ENCODE measurements at regions not wholly inside any gene's neighbourhood (a gene's known extent, or its start where the extent isn't known, plus 50 kb on each side); places are given as distances from the start of the nearest gene placed in this dataset.
A peak's percentile ranks its signal among the peaks of the same experiment; 100 is the strongest.

DNA sequence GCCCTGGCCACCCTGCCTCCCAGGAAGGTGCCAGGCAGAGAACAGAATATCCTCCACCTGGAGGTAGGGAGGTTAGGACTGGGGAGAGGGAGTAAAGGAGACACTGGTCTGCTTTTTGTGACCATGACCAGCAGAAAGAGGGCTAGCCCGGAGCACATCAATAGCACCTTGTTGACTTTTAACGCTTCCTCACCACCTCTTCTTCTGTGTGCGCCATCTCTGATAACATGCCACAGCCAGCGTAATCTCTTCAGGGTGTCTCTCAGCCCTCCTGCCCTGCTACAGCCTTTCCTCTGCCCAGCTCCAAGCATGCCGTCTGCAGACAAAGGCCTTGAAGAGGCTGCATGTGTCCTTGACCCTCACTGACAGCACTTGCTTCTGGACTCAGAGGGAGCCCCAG, 50.9 kb upstream of the GJA5 start:
- Histone ChIP-seq H3K36me3 (ENCODE audit: insufficient read depth, low read length) (no peaks in the 10 kb centered on the region), H3K4me1 (ENCODE audit: insufficient read depth, low read length) (peaks cover 11% of the 10 kb centered on the region; the same call in 1 of the 2 replicates), H3K9ac (ENCODE audit: low read depth, low read length) (no peak overlapping the region), H3K9me3 (ENCODE audit: control insufficient read depth, insufficient read depth, low read length) (no peaks in the 10 kb centered on the region)

DNA sequence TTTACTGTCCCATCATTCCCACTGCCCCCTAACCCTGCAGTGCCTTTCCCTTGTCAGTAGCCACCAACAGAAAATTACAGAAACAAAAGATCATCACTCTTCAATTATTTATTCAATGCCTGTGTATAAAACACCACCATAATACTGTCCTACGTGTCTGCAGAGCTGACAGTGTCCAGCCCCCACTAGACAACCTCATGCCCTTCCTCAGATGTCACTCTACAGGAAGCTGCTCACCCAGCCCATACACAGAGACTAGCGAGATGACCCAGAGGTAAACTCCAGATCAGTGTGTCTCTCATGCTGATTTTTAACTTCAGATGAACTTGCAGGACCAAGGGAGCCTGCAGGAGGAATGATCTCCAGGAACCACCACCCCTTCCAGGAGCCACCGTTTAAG, 51.3 kb upstream of the GJA5 start:
- Histone ChIP-seq H3K36me3 (ENCODE audit: insufficient read depth, low read length) (no peaks in the 10 kb centered on the region), H3K4me1 (ENCODE audit: insufficient read depth, low read length) (peaks cover 11% of the 10 kb centered on the region; the same call in 1 of the 2 replicates), H3K9ac (ENCODE audit: low read depth, low read length) (no peak overlapping the region), H3K9me3 (ENCODE audit: control insufficient read depth, insufficient read depth, low read length) (no peaks in the 10 kb centered on the region)

DNA sequence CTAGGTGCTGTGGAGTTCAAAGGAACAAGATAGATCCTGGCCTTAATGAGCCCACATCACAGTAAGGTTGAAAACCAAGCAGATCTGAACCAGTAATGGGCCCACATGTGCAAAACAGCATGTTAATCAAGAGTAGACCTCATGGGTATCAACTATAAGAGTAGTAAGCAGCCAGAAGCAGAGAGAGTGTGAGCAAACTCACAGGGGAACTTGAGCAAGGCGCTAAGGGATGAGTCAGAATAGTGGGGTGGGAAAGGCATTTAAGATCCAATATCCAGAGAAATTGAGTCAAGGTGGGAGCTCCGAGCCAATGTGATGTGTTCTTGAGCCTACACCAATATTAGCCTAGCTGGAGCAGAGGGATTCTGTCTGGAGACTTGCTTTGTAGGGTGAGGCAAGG, 52.4 kb upstream of the GJA5 start:
- H3K9me3 ChIP-seq (ENCODE audit: control insufficient read depth, insufficient read depth, low read length) = no peaks in the 10 kb centered on the region
- no peaks in the 10 kb centered on the region for H3K36me3 ChIP-seq (ENCODE audit: insufficient read depth, low read length)
- H3K9ac ChIP-seq (ENCODE audit: low read depth, low read length) = no peak overlapping the region
- peaks cover 4% of the 10 kb centered on the region; the same call in 1 of the 2 replicates for H3K4me1 ChIP-seq (ENCODE audit: insufficient read depth, low read length)

DNA sequence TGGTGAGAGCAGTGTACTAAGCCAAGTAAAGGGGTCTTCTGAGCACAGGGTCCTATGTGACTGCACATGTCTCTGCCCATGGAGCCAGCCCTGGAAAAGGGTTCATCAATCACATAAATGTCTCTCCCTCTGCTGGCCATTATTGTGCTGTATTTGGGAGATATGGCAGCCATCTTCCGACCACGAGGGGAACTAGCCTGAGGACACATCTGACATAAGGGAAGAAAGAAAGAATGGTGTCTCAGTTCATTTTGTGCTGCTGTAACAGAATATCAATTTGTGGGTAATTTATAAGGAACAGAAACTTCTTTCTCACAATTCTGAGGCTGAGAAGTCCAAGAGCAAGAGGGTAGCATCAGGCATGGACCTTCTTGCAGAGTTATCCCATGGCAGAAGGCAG, 55.1 kb upstream of the GJA5 start:
- Histone ChIP-seq H3K36me3 (ENCODE audit: insufficient read depth, low read length) (no peaks in the 10 kb centered on the region), H3K4me1 (ENCODE audit: insufficient read depth, low read length) (no peaks in the 10 kb centered on the region), H3K9me3 (ENCODE audit: control insufficient read depth, insufficient read depth, low read length) (no peaks in the 10 kb centered on the region), H3K9ac (ENCODE audit: low read depth, low read length) (no peak overlapping the region)

DNA sequence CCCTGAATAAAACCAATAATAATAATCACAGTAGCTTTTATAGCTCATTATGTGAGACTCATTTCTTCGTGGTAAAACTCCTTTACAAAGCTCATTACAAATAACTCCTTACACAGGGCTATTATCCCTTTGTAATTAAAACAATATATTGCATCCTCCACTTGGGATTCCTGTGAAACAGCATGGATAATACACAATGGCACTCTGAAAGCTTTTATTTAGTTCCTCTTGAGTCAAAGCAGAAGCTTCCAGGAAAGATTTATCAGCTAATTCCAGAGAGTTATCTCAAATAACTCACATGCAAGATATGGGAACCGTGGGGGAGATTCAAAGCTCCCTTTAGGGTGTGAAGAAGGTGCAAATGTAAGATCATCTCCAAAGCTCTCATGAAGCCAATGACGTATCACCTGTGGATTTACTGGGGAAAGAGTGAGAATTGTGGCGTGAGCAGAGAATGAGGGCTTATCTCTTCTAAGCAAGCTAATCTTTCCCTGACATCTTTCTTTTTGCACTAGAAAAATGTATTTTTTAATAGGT, 60.4 kb upstream of the GJA5 start:
- no peaks in the 10 kb centered on the region for H3K36me3 ChIP-seq (ENCODE audit: insufficient read depth, low read length)
- no peaks in the 10 kb centered on the region for H3K4me1 ChIP-seq (ENCODE audit: insufficient read depth, low read length)
- no peaks in the 10 kb centered on the region for H3K9me3 ChIP-seq (ENCODE audit: control insufficient read depth, insufficient read depth, low read length)
- no peak overlapping the region for H3K9ac ChIP-seq (ENCODE audit: low read depth, low read length)

DNA sequence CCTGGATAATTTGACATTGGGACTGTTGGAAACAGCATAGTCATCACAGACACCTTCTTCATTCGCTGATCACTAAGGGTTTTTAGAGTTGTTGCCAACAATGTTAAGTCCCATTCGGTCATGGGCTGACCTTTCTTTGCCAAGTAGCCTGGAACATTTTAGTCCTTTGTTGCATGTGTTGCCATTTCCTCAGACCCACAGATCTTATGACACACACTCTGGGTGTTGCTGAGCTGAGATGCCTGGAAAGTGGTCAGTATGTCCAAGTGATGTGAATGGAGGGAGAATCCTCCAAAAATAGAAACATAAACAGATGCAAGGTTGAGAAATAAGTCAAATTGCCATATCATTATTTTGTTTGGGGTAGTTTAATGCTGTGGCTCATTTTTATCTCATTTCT, 61.5 kb upstream of the GJA5 start:
- H3K4me1 ChIP-seq (ENCODE audit: insufficient read depth, low read length) = no peaks in the 10 kb centered on the region
- H3K9me3 ChIP-seq (ENCODE audit: control insufficient read depth, insufficient read depth, low read length) = no peaks in the 10 kb centered on the region
- no peak overlapping the region for H3K9ac ChIP-seq (ENCODE audit: low read depth, low read length)

DNA sequence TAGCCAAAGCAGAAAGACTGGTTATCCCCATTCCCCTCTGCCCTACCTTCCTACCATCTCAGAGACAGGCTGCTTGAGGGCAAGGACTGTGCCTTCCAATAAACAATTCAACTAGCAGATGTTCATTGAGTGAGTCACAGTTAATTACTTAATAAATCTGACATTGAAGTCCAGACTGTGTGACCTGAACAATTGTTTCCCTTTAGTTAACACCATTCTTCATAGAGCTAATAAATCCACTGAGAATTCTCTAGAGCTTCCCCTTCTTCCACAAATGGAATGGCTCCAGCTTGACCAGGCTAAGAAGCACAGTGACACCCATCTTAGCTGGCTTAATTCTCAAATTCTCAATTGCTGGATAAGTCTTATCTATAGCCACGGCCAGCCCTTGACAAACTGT, 61.9 kb upstream of the GJA5 start:
- no peaks in the 10 kb centered on the region for H3K36me3 ChIP-seq (ENCODE audit: insufficient read depth, low read length)
- no peaks in the 10 kb centered on the region for H3K9me3 ChIP-seq (ENCODE audit: control insufficient read depth, insufficient read depth, low read length)
- H3K4me1 ChIP-seq (ENCODE audit: insufficient read depth, low read length) = no peaks in the 10 kb centered on the region

More for the DNA sequence above, 61.5 kb upstream of the GJA5 start:
- H3K36me3 ChIP-seq (ENCODE audit: insufficient read depth, low read length) = no peaks in the 10 kb centered on the region

DNA sequence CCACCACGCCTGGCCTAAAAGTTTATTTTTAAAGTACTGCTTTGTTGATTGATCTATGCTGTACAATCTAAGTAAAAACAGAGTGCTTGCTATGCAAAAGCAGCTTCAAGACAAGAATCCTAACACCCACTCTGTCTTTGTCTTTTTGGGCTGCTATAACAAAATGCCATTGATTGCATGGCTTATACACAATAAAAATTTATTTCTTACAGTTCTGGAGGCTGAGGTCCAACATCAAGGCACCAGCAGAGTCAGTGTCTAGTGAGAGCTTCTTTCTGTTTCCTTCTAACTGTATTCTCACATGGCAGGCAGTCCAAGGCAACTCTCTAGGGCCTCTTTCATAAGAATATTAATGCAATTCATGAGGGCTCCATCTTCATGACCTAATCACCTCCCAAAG, 63.6 kb upstream of the GJA5 start:
- no peaks in the 10 kb centered on the region for H3K4me1 ChIP-seq (ENCODE audit: insufficient read depth, low read length)
- H3K36me3 ChIP-seq (ENCODE audit: insufficient read depth, low read length) = no peaks in the 10 kb centered on the region
- no peaks in the 10 kb centered on the region for H3K9me3 ChIP-seq (ENCODE audit: control insufficient read depth, insufficient read depth, low read length)
- H3K9ac ChIP-seq (ENCODE audit: low read depth, low read length) = no peak overlapping the region

More for the DNA sequence above, 61.9 kb upstream of the GJA5 start:
- H3K9ac ChIP-seq (ENCODE audit: low read depth, low read length) = no peak overlapping the region

DNA sequence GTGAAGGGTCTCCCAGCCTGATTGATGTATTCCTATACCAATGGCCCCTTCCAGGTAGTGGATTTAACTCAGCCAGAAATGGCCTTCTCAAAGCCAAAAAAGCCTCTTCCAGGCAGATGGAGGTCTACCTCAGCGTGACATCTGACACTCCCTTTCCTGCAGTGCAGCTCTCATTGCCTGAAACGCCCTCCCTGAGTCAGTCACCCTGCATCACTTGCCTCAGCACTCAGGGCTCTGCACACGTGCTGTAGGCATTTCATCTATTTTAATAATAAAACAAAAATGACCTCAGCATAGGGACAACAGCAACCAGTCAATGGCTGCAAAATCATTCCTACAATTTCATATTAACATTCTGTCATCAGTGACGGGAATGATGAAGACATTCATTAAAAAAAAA, 64.4 kb upstream of the GJA5 start:
- Histone ChIP-seq H3K4me1 (ENCODE audit: insufficient read depth, low read length) (no peaks in the 10 kb centered on the region), H3K36me3 (ENCODE audit: insufficient read depth, low read length) (no peaks in the 10 kb centered on the region), H3K9me3 (ENCODE audit: control insufficient read depth, insufficient read depth, low read length) (no peaks in the 10 kb centered on the region), H3K9ac (ENCODE audit: low read depth, low read length) (no peak overlapping the region)

DNA sequence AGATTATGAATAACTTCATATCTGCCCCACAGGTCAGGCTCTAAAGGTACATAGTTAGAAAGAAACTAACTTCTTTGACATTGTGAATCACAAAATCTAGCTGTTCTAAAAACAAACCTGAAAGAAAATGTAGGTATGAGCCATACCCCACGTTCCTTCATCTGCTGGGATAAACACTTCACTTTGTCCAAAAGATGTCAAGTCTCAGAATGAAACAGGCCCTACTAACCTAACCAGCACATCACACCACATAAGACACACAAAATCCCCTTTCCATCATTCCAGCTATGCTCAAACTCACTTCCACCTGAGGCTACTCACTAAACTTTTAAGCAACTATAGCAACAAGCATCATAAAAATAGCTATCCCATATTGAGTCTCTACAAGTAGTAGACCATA, 65.2 kb upstream of the GJA5 start:
- Histone ChIP-seq H3K9ac (ENCODE audit: low read depth, low read length) (no peak overlapping the region), H3K9me3 (ENCODE audit: control insufficient read depth, insufficient read depth, low read length) (no peaks in the 10 kb centered on the region), H3K36me3 (ENCODE audit: insufficient read depth, low read length) (no peaks in the 10 kb centered on the region), H3K4me1 (ENCODE audit: insufficient read depth, low read length) (no peaks in the 10 kb centered on the region)

DNA sequence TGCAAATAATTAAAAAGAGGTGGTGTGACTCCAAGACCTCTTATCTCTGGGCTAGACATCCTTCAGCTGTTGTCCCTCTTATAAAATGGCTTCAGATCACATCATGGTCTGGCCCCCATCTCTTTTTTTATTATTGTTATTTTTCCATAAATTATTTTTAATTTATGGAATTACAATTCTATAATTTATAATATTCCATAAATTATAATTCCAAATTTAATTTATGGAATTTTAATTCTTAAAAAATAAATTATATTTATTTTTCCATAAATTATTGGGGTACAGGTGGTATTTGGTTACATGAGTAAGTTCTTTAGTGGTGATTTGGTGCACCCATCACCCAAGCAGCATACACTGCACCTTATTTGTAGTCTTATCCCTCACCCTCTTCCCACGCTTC, 65.9 kb upstream of the GJA5 start:
- H3K4me1 ChIP-seq (ENCODE audit: insufficient read depth, low read length) = no peaks in the 10 kb centered on the region
- no peaks in the 10 kb centered on the region for H3K36me3 ChIP-seq (ENCODE audit: insufficient read depth, low read length)
- H3K9ac ChIP-seq (ENCODE audit: low read depth, low read length) = no peak overlapping the region
- H3K9me3 ChIP-seq (ENCODE audit: control insufficient read depth, insufficient read depth, low read length) = no peaks in the 10 kb centered on the region

DNA sequence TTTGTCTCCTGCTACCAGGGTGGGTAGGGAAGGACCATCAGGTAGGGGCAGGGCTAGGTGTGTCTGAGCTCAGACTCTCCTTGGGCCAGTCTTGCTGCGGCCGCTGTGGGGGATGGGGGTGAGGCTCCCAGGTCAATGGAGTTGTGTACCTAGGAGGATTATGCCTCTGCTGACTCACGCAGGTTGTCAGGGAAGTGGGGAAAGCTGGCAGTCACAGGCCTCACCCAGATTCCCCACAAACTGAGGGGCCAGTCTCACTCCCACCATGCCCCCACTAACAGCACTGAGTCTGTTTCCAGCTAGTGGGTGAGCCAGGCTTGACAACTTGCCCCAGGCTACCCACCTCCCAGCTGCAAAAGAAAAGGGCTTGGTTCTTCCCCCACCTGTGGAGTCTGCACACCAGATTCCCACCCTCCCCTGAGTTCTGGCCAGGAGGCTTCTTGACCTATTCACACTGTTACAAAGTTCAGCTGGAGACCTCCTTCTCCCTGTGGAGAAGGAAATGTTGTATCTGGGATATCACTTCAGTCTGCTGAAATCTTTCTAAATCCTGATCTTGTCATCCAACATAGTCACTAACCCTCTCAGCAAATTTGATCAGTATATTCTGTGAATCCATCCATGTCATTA, 69.2 kb upstream of the GJA8 start:
- Histone ChIP-seq H3K9me3 (ENCODE audit: control insufficient read depth, insufficient read depth, low read length) (no peaks in the 10 kb centered on the region), H3K4me1 (ENCODE audit: insufficient read depth, low read length) (peaks cover 44% of the 10 kb centered on the region), H3K9ac (ENCODE audit: low read depth, low read length) (no peak overlapping the region), H3K36me3 (ENCODE audit: insufficient read depth, low read length) (no peaks in the 10 kb centered on the region)

DNA sequence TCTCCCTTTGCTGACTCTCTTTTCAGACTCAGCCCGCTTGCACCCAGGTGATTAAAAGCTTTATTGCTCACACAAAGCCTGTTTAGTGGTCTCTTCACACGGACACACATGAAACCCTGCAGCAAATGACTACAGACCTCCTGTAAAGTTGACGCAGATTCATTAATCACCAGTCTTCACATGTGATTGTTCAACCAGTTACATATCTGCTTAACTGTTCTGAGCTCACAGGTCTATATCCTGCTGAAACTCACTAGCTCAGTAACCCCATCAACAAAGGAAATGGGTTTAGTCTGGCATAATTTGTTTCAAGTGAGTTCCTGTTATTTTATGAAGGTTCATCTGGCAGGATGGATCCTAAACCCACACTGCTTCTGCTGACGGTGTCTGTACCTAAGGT, 68.4 kb upstream of the GJA8 start:
- H3K9me3 ChIP-seq (ENCODE audit: control insufficient read depth, insufficient read depth, low read length) = no peaks in the 10 kb centered on the region
- H3K9ac ChIP-seq (ENCODE audit: low read depth, low read length) = no peak overlapping the region
- H3K4me1 ChIP-seq (ENCODE audit: insufficient read depth, low read length) = peaks cover 47% of the 10 kb centered on the region
- no peaks in the 10 kb centered on the region for H3K36me3 ChIP-seq (ENCODE audit: insufficient read depth, low read length)

DNA sequence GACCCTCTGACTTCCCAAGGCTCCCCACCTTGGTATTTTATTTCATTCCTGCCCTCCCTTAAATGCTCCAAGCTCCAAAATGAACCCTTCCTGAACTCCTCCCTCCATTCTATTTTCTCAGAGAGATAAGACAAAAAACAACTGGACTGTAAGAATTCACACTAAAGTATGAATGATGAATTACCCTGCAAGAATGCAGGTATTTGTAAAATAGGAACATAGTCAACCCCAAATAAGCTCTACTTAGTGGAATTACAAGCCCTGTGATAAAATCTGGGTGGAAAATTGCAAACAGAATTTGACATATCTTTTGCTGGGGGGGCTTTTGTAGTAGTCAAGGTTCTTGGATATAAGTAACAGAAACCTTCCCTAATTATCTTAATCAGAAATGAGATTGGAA, 67.8 kb upstream of the GJA8 start:
- H3K9me3 ChIP-seq (ENCODE audit: control insufficient read depth, insufficient read depth, low read length) = no peaks in the 10 kb centered on the region
- peaks cover 50% of the 10 kb centered on the region for H3K4me1 ChIP-seq (ENCODE audit: insufficient read depth, low read length)
- H3K9ac ChIP-seq (ENCODE audit: low read depth, low read length) = no peak overlapping the region

DNA sequence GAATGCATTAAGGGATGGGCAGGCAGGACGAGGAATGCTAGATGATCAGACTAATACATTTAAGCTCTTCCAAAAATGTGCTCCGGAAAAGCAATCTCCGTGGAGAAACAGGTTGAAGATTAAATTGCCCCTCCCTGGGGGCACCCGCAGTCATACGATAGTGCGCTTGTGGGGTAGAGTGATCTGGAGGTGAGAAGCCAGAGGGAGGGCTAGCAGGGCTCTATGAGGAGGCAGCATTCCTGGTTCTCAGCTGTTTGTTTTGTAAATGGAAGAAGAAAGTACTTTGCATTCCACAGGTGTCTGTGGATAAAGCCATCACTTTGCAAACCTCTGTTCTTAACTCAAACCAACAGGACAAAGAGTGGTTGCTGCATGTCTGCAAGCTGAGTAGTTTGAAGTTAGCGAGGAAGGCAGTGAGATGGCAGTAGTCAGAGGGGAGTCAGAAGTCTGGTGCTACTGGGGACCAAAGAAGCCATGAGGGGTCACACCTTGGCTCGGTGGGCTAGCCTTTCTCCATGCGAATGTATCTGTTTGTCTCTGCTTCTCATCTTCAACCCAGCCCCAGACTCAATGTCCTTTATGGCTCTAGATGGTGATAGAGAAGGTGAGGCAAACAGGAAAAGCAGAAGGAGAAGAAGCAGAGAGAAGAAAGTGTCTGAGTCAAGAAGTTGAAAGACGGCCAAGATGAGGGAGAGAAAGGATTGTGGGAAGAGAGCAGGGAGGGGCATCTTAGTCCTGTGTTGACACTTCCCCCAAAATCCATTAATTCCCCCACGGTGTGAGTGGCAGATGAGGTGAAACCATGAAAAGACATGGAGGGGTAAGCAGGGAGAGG, 65.2 kb upstream of the GJA8 start:
- Histone ChIP-seq H3K4me1 (ENCODE audit: insufficient read depth, low read length) (peaks cover 49% of the 10 kb centered on the region), H3K9me3 (ENCODE audit: control insufficient read depth, insufficient read depth, low read length) (no peaks in the 10 kb centered on the region), H3K9ac (ENCODE audit: low read depth, low read length) (peak overlapping the region; percentile 5; the same call in 1 of the 2 replicates), H3K36me3 (ENCODE audit: insufficient read depth, low read length) (no peaks in the 10 kb centered on the region)

More for the DNA sequence above, 67.8 kb upstream of the GJA8 start:
- no peaks in the 10 kb centered on the region for H3K36me3 ChIP-seq (ENCODE audit: insufficient read depth, low read length)

All from ES-I3 (cell line).